HG03095 (cell line): ENCODE measurements at regions not wholly inside any gene's neighbourhood (a gene's known extent, or its start where the extent isn't known, plus 50 kb on each side); places are given as distances from the start of the nearest gene placed in this dataset.
"Not testable (repeated sequence)": the region's sequence is repeated elsewhere in the genome, so short reads cannot be mapped to it uniquely, and the experiment has no call there.

Experiments
- ATAC-seq: cut with Tn5 transposase; IDR thresholded peaks from one replicate; pipeline ENCODE4 v1.9.1; 2021; ENCODE audit warnings: moderate library complexity; ENCODE audit not compliant: unreplicated experiment

DNA sequence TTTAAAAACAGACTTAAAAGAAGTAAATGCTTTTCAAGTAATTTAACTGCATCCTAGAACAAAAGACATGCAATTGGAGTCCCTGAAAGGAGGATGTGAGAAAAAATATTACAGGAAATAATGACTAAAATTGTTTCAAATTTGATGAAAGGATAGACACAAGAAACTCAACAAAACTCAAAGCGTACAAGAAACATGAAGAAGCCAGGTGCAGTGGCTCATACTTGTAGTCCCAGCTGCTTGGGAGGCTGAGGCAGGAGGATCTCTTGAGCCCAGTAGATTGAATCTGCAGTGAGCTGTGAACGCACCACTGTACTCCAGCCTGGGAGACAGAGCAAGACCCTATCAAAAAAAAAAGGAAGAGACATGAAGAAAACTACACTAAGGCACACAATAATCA, 118.1 kb upstream of the SLC39A10 start:
- no peak for ATAC-seq

DNA sequence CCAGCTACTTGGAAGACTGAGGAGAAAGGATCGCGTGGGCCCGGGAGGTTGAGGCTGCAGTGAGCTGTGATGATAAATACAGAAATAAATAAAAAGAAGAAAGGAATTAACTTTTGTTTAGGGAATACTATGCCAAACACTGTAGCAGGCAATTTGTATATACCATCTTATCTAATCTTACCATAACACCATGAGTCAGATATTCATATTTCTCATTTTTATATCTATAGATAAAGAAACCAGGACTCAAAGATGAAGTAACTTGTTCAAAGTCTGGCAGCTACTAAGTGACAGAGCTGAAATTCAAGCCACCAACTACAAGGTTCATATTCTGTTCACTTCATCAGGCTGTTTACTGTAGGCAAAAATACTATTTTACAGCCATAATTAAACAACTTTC, 119.2 kb upstream of the SLC39A10 start:
- ATAC-seq = no peak

DNA sequence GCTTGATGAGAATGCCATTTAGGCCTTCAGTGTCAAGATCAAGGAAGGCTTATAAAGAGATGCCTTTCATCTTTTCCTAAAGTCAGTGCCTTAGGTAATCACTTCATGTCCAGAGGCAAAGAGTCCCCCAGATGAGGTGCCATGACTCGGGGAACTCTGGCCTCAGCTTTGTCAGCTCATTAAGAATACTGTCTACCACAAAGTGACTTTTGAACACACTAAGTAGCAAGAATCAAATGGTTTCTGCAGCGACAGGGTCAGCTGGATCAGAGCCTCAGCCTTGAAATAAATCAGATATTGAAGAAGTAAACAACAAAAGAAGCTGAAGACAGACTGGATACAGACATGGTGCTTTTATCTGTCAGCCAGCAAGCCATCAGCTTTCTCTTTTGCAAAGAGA, 120.1 kb upstream of the SLC39A10 start:
- no peak for ATAC-seq

DNA sequence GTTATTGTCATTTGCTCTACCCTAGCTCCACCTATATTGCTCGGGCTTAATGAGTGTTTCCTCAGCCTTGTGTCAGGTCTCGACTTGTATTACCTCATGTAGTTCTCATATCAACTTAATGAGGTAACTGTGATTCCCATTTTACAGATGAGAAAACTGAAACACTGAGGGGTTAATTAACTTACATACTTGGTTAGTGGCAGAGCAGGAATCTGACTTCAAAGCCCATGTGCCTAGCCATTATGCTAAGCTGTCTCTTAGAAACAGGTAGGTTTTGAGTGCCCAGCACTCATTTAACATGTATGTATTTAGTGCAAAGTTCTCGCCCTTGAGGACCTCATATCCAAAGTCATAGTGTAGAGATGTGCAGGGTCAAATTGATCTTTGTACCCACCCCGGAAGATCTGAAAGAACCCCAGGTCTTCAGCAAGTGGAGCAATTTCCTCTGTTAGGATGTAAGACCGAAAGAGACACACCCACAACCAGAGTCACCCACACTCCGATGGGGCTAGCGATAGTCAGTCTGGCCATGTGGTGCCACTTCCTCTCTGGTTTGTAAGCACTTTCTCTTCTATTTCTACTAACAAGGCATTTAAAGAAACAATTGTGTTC, 121.0 kb upstream of the SLC39A10 start:
- ATAC-seq = peak; percentile 75

DNA sequence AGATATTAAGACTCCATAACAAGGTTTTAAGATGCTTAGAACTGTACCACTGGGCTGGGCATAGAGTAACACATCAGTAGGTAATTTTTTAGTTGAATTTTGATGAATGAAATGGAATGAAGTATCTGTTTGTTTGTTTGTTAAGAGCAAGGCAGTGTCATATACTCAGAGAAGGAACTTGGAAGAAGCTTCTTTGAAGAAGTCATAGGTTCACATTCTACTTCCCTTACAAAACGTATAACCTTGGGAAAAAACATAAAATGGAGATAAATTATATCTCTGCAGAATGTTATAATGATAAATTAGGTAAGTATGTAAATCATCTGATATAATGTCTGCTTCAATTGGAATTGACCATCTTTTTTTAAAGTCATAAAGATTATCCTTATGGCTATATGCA, 122.1 kb upstream of the SLC39A10 start:
- no peak for ATAC-seq

DNA sequence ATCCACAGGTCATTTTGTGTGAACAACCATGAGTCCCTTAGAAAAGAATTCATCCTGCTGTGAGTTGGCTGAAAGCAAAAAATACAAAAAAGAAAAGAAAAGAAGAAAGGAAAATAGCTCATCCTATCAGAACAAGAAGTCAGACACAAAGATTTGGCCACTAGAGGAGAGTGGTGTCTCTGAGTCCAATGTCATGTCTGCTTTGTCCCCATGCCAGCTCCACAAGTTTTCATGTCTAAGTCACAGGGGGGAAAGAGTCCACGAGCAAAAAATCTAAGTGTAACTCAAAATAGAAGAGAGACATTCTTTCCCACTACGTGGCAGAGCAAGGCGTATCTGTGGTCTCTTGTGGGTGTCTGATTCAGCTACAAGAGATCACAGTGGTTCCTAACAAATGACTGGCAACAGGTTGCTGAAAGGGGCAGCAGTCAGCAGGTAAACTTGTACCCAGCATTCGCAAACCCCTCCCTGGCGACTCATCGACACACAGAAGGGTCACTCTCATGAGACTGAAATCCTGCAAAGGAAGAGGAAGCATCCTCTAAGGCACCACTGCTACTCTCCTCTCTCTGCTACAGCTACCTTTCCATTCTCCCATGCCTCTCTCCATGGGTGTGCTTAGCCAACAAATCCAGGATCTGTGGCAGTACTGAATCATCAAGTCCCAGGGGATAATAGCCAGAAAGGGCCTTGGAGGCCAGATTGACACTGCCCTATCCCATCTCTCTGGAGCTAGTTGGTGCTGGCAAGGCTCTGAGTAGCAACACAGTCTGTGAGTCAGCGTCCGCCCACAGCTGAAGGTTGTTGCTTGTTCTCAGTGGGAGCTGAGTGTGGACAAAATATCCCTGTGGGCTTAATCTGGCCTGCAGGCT, 123.0 kb upstream of the SLC39A10 start:
- ATAC-seq = no peak

DNA sequence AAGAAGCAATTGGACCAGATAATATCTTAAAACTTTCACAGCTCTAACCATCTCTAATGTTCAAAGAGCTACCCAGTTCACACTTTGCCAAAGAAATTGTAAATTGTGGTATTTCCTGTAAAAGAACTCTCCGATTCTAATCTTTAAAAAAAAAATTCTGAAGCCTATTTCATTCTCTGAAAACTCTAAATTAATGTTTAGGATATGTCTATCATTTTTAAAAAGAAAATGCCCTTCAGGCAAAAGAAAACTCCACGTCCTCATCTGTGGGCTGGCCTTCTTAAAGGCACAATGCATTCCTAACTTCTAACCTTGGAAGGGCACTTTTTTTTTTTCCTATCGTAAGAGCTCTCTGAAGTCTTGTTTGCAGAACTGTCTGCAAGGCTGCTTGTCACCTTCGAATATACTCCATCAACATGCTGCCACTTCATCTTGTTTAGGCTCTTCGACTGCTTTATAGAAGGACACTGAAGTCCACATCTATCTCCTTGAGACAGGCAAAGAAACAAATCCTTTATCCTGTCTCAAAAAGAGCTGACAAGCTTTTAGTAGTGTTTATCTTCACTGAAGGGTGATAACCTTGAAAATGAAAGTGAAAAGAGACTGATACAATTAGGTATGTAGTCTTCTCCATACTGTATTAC, 124.3 kb upstream of the SLC39A10 start:
- ATAC-seq = peak; percentile 39

DNA sequence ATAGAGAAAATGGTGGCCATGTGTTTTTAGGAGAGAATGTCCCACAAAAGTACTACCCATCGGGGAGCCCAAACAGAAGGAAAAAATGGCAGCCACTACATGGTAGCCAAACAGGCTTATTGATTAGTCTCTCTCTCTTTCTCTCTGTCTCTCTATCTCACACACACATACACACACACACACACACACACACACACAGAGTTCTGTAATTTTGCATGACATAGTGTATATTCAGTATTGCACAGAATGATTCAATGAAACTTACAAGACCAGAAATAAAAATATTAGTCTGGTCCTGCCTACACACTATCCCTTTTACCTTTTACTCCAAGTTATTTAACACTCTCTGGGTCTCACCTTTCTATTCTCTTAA, 124.8 kb upstream of the SLC39A10 start:
- no peak for ATAC-seq

DNA sequence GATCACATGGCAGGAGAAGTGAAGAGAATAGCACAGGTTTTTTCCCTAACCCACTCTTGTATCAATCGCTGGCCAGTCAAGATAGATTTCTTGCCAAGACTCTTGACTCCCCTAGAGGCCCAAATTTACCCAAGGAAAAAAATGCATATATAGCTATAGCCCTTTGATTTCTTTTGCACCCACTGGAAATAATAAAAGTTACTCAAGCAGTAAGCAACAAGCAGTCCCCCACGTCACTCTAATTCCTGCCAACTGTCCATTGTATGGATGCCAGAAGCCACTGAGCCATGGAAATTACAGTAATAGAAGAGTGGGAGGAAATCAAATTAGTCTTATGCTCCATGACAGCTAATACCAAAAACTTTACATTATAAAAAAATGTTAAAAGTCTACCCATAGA, 125.3 kb upstream of the SLC39A10 start:
- ATAC-seq = no peak

DNA sequence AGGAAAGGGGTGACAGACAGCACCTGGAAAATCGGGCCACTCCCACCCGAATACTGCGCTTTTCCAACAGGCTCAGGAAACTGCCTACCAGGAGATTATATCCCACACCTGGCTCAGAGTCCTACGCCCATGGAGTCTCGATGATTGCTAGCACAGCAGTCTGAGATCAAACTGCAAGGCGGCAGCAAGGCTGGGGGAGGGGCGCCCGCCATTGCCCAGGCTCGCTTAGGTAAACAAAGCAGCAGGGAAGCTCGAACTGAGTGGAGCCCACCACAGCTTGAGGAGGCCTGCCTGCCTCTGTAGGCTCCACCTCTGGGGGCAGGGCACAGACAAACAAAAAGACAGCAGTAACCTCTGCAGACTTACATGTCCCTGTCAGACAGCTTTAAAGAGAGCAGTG, 133.8 kb upstream of the SLC39A10 start:
- ATAC-seq = not testable (repeated sequence)

DNA sequence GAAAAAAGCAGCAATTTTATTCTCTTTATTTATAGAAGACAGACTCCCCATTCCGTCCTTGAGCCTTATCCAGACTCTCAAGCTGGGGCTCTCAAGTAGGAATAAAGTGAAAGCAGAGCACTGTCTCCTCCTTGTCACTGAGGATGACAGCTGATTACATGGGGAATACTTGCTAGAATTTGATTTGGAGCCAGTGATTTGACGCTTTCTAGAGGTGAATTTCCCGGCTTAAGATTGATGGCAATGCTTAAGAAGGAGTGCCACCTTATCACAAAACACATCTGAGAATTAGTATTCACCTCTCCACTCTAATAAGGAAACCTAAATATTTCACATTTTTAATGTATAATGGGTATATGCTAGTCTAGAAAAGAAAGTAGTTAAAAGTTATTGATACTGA, 135.4 kb upstream of the SLC39A10 start:
- no peak for ATAC-seq

DNA sequence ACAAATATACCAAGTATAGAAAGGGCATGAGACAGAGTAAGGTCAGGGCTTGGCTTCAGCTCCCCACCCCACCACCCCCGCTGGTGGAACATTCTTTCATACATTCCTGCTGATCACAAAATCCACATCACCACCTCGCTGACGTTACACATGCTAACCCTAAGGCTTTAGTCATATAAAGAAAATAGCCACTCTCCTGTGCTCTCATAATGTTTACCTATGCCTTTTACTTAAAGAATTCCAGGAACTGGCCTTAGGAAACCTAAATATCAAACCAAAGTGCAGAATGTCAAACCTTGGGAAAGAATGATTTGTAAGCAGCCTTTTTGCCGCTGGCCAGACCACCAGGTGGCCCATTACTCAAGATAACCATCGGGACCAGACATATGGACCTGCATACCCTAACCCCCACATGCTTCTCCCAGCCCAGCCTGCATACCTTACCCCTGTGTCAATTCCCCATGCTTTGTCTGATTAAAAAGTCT, 136.3 kb upstream of the SLC39A10 start:
- no peak for ATAC-seq

DNA sequence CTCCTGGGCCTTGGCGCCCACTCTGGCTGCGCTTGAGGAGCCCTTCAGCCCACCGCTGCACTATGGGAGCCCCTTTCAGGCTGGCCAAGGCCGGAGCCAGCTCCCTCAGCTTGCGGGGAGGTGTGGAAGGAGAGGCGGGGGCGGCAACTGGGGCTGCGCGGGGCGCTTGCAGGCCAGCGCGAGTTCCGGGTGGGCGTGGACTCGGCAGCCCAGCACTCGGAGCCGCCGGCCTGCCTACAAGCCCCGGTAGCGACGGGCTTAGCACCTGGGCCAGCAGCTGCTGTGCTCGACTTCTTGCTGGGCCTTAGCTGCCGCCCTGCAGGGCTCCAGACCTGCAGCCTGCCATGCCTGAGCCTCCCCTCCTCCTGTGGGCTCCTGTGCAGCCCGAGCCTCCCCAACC, 141.5 kb upstream of the SLC39A10 start:
- no peak for ATAC-seq

DNA sequence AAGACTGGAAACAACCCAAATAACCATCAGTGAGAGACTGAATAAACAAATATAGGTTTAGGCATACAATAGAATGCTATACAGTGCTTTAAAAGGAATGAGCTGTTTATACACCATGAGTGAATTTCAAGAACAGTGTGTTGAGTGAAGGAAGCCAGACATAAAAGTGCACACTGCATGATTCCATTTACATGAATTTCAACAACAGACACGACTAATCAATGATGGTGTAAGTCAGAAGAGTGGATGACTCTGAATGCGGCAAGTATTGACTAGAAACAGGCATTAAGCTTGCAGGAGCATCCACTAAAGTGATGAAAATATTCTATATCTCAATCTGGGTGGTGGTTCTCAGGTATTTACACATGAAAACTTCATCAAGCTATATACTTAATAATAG, 142.7 kb upstream of the SLC39A10 start:
- no peak for ATAC-seq

DNA sequence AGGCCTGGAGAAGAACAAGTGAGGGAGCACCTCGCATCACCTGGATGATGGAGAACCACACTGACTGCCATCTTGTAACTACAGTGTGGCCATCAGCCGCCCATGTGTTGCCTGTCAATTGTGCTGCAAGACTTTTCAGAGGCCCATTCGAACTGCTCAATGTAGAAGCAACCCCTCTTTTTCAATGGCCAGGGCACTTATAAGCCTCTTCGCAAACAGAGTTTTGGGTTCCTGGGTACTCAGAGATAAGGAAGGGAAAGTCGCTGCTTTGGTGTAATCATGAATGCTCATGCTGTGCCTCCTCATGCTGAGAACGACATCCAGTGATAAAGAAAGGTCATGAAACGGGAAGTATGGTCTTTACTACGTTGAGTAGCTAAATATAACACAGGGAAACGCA, 143.9 kb upstream of the SLC39A10 start:
- no peak for ATAC-seq

DNA sequence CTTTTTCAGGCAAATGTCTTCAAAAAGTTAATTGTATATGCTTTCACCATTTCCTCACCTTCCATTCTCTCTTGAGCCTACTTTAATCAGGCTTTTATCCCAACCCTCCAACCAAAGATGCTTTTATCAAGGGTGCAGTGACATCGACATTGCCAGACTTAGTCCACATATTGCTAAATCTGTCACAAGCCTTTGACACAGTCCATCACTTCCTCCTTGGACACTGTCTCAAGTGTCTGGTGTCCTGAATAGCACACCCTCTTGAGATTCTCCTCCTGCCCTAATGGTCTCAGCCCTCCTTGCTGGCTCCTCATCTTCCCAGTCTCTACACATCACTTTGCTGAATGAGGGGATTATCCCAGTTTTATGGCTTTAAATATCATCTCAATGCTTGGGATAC, 147.5 kb upstream of the SLC39A10 start:
- ATAC-seq = no peak

DNA sequence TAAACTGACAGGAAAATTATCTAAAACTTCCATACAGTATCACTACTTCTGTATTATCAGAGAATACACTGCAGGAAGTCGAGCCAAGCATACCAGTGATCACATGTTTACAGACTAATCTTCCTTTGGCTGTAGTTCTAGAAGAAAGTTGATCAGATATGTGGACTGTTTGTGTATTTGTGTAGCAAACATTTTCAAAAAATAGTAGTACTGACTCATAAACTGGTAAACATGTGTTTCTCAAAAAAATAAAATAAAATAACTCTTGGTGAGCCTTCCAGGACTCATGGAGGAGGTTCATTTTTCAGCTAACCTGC, 148.9 kb upstream of the SLC39A10 start:
- no peak for ATAC-seq

DNA sequence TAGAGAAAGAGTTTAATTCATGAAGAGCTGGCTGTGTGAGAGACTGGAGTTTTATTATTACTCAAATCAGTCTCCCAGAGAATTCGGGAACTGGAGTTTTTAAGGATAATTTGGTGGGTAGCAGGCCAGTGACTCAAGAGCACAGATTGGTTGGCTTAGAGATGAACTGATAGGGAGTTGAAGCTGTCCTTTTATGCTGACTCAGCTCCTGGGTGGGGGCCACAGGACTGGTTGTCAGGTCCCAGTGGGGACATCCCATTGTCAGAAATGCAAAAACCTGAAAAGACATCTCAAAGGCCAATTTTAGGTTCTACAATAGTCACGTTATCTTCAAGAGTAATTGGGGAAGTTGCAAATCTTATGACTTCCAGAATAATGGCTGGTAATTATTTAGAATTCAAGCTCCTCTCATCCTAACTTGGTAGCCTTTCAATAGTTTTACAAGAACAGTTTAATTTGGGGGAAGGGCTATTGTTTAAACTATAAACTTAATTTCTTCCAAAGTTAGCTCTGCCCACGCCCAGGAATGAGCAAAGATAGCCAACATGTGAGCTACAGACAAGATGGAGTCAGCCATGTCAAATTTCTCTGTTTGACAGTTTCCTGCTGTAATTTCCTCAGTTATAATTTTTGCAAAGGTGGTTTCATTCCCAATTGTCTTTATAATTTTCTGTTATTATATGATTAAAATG, 149.4 kb upstream of the SLC39A10 start:
- no peak for ATAC-seq

DNA sequence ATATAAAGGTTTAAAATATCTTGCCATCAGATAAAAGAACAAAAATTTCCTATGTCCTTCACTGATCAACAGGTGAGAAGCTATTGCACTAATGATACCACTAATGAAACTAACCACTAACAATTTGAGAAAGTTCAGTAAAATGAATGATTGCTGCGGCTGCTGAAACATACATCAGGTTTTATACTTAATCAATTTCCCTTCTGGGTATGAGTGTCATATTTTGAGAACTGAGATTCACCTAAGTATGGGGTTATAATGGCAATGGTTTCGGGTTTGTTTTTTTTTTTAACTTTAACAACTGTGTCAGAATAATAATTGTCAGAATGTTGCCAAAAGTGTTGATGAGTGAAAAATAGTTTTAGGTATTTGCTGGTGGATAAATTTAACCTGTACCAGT, 151.3 kb upstream of the SLC39A10 start:
- ATAC-seq = peak; percentile 93

DNA sequence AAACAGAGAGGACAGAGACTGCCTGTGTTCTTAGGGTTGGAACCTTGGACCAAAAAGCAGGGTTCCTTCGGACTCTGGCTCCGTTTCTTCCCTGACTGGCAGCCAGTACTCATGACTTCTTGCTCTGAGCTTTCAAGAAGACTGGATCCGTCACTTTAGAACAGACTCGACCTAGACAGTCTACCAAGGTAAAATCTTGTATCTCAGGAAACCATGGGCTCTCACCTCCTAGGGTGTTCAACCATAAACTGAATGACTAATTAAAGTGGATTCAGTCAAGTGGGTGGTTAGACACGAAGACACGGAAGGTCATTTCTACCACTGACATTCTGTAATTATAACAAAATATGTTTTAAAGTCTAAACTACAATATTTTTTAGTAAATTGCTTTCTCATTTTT, 153.8 kb upstream of the SLC39A10 start:
- ATAC-seq = no peak

DNA sequence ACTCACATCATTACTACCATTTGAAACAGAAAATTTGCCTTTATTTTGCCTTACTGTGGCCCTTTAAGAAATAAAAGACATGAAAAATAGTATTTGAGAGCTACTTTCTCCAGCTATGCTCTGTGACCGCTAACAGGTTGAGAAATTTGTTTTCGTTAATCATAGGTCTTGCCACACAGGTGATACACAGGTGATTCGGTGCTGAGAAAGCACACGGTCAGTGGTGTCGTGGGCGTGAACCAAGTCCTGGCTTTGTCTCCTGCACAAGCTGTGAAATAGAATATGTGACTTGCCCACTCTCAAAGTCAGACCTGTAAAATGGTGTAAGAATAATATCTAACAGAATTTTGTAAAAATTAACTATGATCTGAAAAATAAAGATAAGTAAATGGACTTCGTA, 155.3 kb upstream of the SLC39A10 start:
- ATAC-seq = no peak

DNA sequence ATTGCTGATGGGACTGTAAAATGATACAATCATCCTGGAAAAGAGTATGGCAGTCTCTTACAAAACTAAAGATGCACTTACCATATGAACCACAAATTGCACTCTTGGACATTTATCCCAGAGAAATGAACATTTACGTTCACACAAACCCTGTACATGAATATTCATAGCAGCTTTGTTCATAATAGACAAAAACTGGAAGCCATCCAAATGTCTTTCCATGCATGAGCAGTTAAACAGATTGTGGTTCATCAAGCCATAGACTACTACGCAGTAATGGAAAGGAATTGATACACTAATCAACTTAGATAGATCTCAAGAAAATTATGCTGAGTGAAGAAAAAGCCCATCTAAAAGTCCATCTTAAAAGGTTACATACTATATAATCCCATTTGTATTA, 156.1 kb upstream of the SLC39A10 start:
- no peak for ATAC-seq
